ENCODE measurements at regions not wholly inside any gene's neighbourhood (a gene's known extent, or its start where the extent isn't known, plus 50 kb on each side); places are given as distances from the start of the nearest gene placed in this dataset.

DNA sequence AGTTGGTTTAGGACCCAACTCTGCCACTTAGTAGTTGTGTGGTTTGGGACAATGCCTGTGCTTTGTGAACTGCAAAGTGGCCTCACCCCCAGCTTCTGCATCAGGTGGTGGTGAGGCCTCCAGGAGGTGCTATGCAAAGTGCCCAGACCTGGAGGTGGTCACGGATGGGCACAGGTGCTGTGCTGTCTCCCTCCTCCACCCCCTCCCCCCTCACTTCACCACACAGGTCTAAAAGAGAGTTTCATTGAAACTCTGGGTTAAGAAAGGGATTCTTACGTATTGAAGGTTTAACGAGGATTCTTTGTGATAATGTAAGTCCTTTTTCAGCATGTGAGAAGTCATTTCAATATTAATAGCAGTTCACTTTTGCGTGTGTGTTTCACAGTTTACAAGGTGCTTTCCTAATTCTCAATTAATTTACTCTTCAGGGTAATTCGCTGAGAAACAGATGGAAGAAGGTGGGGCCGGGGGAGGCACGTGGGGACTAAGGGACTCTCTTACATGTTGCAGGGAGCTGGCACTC is 369.9 kb downstream of the LPIN1 start:
- ATAC-seq (no peak), DNase-seq (no peak)
- TF ChIP-seq, protein P1, sequence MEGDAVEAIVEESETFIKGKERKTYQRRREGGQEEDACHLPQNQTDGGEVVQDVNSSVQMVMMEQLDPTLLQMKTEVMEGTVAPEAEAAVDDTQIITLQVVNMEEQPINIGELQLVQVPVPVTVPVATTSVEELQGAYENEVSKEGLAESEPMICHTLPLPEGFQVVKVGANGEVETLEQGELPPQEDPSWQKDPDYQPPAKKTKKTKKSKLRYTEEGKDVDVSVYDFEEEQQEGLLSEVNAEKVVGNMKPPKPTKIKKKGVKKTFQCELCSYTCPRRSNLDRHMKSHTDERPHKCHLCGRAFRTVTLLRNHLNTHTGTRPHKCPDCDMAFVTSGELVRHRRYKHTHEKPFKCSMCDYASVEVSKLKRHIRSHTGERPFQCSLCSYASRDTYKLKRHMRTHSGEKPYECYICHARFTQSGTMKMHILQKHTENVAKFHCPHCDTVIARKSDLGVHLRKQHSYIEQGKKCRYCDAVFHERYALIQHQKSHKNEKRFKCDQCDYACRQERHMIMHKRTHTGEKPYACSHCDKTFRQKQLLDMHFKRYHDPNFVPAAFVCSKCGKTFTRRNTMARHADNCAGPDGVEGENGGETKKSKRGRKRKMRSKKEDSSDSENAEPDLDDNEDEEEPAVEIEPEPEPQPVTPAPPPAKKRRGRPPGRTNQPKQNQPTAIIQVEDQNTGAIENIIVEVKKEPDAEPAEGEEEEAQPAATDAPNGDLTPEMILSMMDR (IDR thresholded peaks at IDR 0.05): no peak
- no peaks in the 10 kb centered on the region for H3K4me1 ChIP-seq
- intact Hi-C loops (cut with DNase I): no loop called here
- no peak overlapping the region for H3K4me3 ChIP-seq
- no peaks in the 10 kb centered on the region for H3K36me3 ChIP-seq
- H3K27me3 ChIP-seq: no peaks in the 10 kb centered on the region
- no peak overlapping the region for H3K27ac ChIP-seq
- no peaks in the 10 kb centered on the region for H3K9me3 ChIP-seq

DNA sequence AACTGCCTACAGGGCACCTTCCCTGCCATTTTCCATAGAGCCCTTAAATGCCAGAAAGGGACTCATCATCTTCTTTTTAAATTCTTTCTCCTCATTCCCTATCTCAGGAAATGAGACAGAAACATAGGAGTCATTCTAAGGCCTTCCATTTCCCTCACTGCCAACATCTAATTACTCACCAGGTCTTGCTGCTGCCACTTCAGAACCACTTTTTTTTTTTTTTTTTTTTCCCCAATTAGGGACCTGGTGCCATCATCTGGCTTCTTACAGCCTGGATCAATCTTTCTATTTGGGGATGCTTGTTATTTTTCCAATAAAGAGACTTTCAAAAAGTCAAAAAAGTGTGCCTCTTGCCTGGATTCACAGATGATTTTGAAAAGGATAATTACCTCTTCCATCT is 373.4 kb downstream of the LPIN1 start:
- Histone ChIP-seq H3K36me3 (no peaks in the 10 kb centered on the region), H3K9me3 (no peaks in the 10 kb centered on the region), H3K27me3 (no peaks in the 10 kb centered on the region), H3K4me1 (no peaks in the 10 kb centered on the region), H3K4me3 (no peak overlapping the region), H3K27ac (no peak overlapping the region)
- intact Hi-C loops (cut with DNase I): no loop called here
- TF ChIP-seq, protein P1 (IDR thresholded peaks at IDR 0.05): no peak
- ATAC-seq: no peak
- DNase-seq: no peak

DNA sequence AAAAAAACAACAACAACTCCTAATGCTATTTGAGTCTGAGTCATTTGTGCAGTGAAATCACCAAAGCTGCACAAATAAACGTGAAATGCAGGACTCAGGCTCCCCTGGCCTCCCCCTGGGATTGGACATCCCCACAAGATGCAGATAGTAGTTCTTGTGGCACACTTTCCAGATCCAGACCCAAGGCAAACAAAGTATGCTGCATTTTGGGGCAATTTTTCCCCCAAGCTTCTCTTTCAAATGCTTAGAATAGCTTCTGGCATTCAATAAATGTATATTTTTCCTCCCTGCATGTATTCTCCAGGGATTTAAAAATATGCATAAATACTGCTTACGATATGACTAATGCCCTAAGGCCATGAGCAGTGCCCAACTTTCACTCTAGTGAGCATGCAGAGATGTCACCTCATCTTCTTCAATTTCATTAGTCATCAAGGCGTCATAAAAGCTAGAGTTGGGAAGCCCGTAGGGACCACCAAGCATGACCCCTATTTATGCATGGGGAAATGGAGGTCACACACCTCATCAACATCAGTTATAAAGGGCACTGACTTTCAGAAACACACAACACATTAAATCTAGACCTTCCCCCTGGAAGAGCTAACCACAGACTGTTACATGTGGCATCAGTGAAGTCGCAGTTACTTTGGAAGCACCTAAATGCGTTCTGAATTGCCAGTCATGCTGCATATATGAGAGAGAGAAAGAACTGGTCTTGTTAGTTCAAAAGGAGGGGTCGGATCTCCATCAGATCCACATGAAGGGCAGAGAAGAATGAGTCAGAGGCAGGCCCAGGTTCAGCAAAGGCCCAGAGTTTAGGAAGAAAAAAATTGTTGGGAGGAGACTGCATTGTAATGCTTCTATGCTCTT is 374.1 kb downstream of the LPIN1 start:
- H3K4me1 ChIP-seq: no peaks in the 10 kb centered on the region
- no peaks in the 10 kb centered on the region for H3K36me3 ChIP-seq
- no peak overlapping the region for H3K27ac ChIP-seq
- H3K27me3 ChIP-seq: no peaks in the 10 kb centered on the region
- H3K9me3 ChIP-seq: no peaks in the 10 kb centered on the region
- no peak for DNase-seq
- TF ChIP-seq, protein P1 (IDR thresholded peaks at IDR 0.05): no peak
- H3K4me3 ChIP-seq: no peak overlapping the region
- ATAC-seq: no peak
- intact Hi-C loops (cut with DNase I): no loop called here

DNA sequence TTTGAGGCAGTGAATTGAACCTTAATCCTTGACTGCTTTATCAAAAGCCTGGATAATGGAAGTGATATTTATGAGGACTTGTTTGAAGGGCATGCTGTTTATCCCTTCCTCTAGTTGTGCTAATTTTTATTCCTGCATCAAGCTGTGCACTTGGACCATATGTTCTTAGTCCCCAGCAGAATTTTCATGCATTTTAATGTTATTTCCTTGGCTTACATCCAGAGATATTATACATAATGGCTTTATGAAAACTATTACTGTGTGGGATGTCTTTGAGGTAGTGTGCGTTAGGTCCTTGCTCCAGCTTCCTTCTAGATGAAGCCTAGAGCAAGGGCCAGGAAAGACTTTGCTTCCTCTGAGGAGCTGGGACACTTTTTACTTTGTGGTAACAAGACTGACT is 378.4 kb downstream of the LPIN1 start:
- H3K36me3 ChIP-seq: no peaks in the 10 kb centered on the region
- H3K4me1 ChIP-seq: no peaks in the 10 kb centered on the region
- intact Hi-C loops (cut with DNase I): no loop called here
- TF ChIP-seq, protein P1 (IDR thresholded peaks at IDR 0.05): no peak
- DNase-seq (no peak), ATAC-seq (no peak)
- no peak overlapping the region for H3K27ac ChIP-seq
- no peaks in the 10 kb centered on the region for H3K9me3 ChIP-seq
- no peak overlapping the region for H3K4me3 ChIP-seq
- no peaks in the 10 kb centered on the region for H3K27me3 ChIP-seq

DNA sequence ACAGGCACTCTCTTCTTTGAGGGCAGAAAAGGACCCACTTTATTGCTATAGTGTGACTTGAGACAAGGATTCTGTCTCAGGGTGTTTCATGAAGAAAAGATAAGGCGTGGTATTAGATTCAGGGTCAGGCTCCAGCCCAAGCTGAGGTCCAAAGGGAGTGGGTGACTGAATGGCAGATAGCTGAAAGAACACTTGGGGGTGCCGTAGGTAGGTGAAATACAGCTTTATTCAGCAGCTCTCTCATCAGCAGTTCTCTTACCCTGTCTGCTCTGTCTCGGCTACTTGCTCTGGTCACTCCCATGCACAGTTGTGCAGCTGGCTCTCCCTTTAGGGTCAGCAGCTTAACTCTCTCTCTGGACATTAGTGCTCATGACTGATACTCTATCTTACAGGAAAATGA is 379.9 kb downstream of the LPIN1 start:
- intact Hi-C loops (cut with DNase I): no loop called here
- Histone ChIP-seq H3K4me1 (no peaks in the 10 kb centered on the region), H3K9me3 (no peaks in the 10 kb centered on the region), H3K4me3 (no peak overlapping the region), H3K27me3 (no peaks in the 10 kb centered on the region), H3K36me3 (no peaks in the 10 kb centered on the region), H3K27ac (no peak overlapping the region)
- ATAC-seq (no peak), DNase-seq (no peak)
- TF ChIP-seq, protein P1 (IDR thresholded peaks at IDR 0.05): no peak
